8988T (cell line): ENCODE measurements at regions not wholly inside any gene's neighbourhood (a gene's known extent, or its start where the extent isn't known, plus 50 kb on each side); places are given as distances from the start of the nearest gene placed in this dataset.

ENCODE experiments used
- DNase-seq: peaks from one replicate; pipeline ENCODE4 v3.0.0; 2011

- DNase-seq = no peak
Observed at GRCh38 chr12:116650585-116651087, 87.2 kb downstream of the SPRING1 start.

DNA sequence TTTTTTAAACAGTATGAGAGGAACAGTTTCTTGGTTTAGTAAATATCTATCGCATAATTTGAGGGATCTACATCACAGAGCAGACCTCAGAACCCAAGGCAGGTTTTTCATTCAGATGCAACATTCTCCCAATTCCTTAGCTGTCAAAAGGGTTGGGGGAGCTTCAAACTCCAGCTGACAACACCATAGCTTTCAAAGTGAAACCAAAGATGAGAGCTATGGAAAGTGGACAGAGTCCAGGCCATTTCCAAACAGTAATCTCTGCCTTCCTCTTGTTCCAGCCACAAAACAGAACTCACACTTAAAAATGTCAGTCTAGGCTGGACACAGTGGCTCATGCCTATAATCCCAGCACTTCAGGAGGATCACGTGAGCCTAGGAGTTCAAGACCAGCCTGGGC is 87.8 kb downstream of the SPRING1 start:
- no peak for DNase-seq

DNA sequence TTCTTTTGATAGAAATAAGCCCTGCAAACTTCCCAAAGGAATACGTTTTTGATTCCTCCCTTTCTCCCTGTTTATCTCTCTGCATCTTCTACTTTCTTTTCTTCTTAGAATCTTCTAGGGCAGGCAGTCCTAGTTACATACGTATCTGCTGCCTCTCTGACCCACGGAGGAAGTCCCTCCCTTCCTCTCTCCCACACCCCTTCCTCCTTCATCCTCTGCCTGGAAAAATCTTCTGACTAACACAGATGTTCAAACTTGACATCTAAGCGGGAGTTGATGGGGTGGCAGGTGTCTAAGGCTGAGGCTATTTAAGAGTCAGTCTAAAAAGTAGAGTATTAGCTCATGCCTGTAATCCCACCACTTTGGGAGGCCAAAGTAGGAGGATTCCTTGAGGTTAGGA is 88.6 kb downstream of the MAP1LC3B2 start:
- DNase-seq = no peak

- DNase-seq = no peak
Observed at GRCh38 chr12:116646901-116647300, 87.7 kb downstream of the MAP1LC3B2 start.

- no peak for DNase-seq
Observed at GRCh38 chr12:116644806-116645205, 85.6 kb downstream of the MAP1LC3B2 start.

DNA sequence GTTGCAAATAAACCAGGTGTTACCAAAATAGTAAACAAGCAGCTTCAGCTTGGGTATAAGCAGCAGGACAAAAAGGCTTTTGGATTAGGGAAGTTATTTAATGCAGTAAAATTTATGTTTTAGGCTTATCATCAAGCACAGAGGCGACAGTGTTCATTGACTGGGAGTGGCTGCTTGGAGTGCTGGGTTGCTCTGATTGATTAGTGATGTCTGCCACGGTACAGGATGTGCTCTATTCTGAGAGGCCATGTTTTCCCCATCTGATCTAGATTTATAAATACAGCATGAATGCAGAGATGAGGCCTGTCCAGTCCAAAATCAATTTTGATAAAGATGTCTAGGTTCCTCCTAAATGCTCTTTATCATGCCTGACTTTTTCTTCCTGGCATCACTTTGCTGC is 83.5 kb downstream of the MAP1LC3B2 start:
- DNase-seq = no peak

GRCh38 chr12:116642106-116642505 is 82.9 kb downstream of the MAP1LC3B2 start:
- DNase-seq = no peak

DNA sequence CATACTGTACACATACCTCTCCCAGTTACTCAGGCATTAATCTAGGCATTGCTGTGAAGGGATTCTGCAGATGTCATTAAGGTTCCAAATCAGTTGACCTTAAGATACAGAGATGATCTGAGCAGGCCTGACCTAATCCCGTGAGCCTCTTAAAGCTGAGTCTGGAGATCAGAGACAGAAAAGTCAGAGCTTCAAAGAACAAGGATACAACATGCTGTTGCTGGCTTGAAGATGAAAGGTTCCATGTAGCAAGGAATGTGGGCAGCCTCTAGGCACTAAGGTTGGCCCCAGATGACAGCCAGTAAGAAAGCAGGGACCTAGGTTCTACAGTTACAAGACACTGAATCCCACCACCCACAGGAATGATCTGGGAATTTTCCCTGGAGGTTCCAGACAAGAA is 81.1 kb downstream of the MAP1LC3B2 start:
- no peak for DNase-seq

- DNase-seq = no peak
Observed at GRCh38 chr12:116639765-116640164, 80.6 kb downstream of the MAP1LC3B2 start.

DNA sequence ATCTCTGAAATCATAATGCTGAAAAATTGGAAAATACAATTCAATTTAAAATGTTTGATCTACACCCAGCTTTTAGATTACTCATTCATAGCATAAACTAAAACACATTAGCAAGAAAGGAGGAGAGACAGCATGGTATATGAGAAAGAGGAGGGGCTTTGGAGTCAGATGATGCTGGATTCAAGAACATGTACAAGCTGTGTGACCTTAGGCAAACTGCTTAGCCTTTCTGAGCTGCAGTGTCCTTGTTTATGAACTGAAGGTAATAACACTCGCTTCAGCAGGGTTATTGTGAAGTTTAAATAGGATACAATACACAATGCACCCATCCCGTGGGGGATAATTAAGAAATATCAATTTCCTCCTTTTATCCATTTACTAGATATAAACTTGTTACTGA is 79.2 kb downstream of the MAP1LC3B2 start:
- no peak for DNase-seq

GRCh38 chr12:116637589-116638150 is 78.5 kb downstream of the MAP1LC3B2 start:
- DNase-seq = no peak

GRCh38 chr12:116636608-116637519 is 77.7 kb downstream of the MAP1LC3B2 start:
- DNase-seq = no peak

- DNase-seq = no peak
Observed at GRCh38 chr12:116635487-116635886, 76.3 kb downstream of the MAP1LC3B2 start.

GRCh38 chr12:116633476-116633875 is 74.3 kb downstream of the MAP1LC3B2 start:
- no peak for DNase-seq

DNA sequence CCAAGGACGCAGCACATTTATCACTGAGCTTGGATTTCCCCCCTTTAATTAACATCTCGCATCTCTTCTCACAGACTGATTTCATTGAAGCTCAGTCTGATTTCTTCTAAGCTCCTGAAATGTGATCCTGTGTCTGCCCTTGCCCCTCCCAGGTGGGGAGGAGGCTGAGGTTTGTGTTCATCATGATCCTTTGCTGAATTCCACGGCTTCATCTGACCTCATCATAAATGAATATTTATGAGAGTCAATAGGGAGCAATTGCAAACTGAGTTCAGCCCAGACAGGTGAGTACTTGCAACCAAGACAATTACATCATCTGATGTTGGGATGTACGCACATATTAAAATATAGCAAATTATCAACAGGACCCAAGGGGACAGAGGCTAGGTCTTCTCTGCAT is 72.4 kb downstream of the MAP1LC3B2 start:
- DNase-seq = no peak

- no peak for DNase-seq
Observed at GRCh38 chr12:116630762-116631161, 71.6 kb downstream of the MAP1LC3B2 start.

- no peak for DNase-seq
Observed at GRCh38 chr12:116629480-116629879, 70.3 kb downstream of the MAP1LC3B2 start.

DNA sequence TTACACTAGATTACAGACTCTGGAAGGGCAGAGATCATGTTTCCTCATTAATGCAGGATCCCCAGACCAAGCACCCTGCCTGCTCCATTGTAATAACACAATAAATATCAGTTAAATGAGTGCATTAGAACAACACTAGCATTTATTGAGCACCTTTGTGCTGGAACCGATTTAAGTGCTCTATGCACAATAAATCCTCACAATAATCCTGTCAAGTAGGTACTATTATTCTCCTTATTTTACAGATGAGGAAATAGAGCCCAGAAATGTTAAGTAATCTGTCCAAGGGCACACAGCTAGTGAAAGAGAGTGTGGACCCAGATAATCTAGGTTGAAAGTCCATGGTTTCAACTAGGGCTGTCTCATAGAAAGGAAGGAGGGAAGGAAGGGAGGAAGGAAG is 69.8 kb downstream of the MAP1LC3B2 start:
- DNase-seq = no peak

DNA sequence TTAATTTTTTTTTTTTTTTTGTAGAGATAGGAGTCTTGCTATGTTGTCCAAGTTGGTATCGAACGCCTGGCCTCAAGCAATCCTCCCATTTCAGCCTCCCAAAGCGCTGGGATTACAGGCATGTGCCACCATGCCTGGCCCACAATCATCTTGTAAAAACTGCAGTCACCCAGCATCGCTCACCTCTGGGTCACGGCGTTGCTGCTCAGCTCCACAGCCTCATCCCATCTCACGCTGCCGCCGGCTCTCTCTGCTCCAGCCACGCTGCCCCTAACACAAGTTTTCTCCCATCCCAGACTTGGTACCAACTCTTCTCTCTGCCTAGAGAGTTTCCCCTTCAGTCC is 69.2 kb downstream of the MAP1LC3B2 start:
- DNase-seq = no peak
